Chondrocyte (in vitro differentiated cells): ENCODE measurements at regions not wholly inside any gene's neighbourhood (a gene's known extent, or its start where the extent isn't known, plus 50 kb on each side); places are given as distances from the start of the nearest gene placed in this dataset.
"Not testable (repeated sequence)": the region's sequence is repeated elsewhere in the genome, so short reads cannot be mapped to it uniquely, and the experiment has no call there.

Experiments
- DNase-seq: peaks from one replicate; pipeline ENCODE4 v3.0.0; 2021; ENCODE audit warnings: mixed read lengths, low spot score
- H3K27ac Mint-ChIP-seq: one replicate; pipeline ENCODE4 v1.8.0; 2021; ENCODE audit warnings: mild to moderate bottlenecking, moderate library complexity, mixed read lengths; ENCODE audit not compliant: unreplicated experiment
- H3K27me3 Mint-ChIP-seq: 2 replicates; pipeline ENCODE4 v1.8.0; 2021; ENCODE audit warnings: low read depth, mixed read lengths
- H3K36me3 Mint-ChIP-seq: 2 replicates; pipeline ENCODE4 v1.8.0; 2021; ENCODE audit warnings: low read depth, mixed read lengths
- H3K4me1 Mint-ChIP-seq: 2 replicates; pipeline ENCODE4 v1.8.0; 2021; ENCODE audit warnings: low read depth, mild to moderate bottlenecking, mixed read lengths
- H3K4me3 Mint-ChIP-seq: one replicate; pipeline ENCODE4 v1.8.0; 2021; ENCODE audit warnings: mild to moderate bottlenecking, moderate library complexity, mixed read lengths; ENCODE audit not compliant: unreplicated experiment
- H3K9me3 Mint-ChIP-seq: 2 replicates; pipeline ENCODE4 v1.8.0; 2021; ENCODE audit warnings: low read depth, mixed read lengths
- CTCF ChIP-seq: fragments of 200-600 bp; sonication (generic); IDR thresholded peaks from 2 replicates; pipeline ENCODE4 v1.5.0; 2021; ENCODE audit warnings: antibody characterized with exemption, mild to moderate bottlenecking, moderate library complexity

- Mint-ChIP-seq H3K27me3 (no peaks in the 10 kb centered on the region), H3K4me1 (no peaks in the 10 kb centered on the region), H3K4me3 (no peak overlapping the region), H3K36me3 (peaks cover 2% of the 10 kb centered on the region), H3K27ac (no peak overlapping the region), H3K9me3 (no peaks in the 10 kb centered on the region)
- TF ChIP-seq CTCF: no peak
- no peak for DNase-seq
Observed at GRCh38 chr6:144785056-144785455, 499.9 kb downstream of the UTRN start.

- Mint-ChIP-seq H3K4me1 (peaks cover 3% of the 10 kb centered on the region), H3K9me3 (no peaks in the 10 kb centered on the region), H3K27ac (no peak overlapping the region), H3K4me3 (no peak overlapping the region), H3K27me3 (no peaks in the 10 kb centered on the region), H3K36me3 (peaks cover 5% of the 10 kb centered on the region)
- DNase-seq: no peak
- TF ChIP-seq CTCF: no peak
Observed at GRCh38 chr6:144786825-144787224, 501.7 kb downstream of the UTRN start.

GRCh38 chr6:144793744-144794143 lies 508.6 kb downstream of the UTRN start:
- peaks cover 13% of the 10 kb centered on the region for H3K9me3 Mint-ChIP-seq
- no peaks in the 10 kb centered on the region for H3K27me3 Mint-ChIP-seq
- H3K36me3 Mint-ChIP-seq: peaks cover 28% of the 10 kb centered on the region
- peaks cover 9% of the 10 kb centered on the region for H3K4me1 Mint-ChIP-seq
- no peak overlapping the region for H3K27ac Mint-ChIP-seq
- no peak overlapping the region for H3K4me3 Mint-ChIP-seq
- TF ChIP-seq CTCF: no peak
- no peak for DNase-seq

- peaks cover 13% of the 10 kb centered on the region for H3K9me3 Mint-ChIP-seq
- H3K36me3 Mint-ChIP-seq: peaks cover 31% of the 10 kb centered on the region
- DNase-seq, H3K27me3 Mint-ChIP-seq, H3K4me1 Mint-ChIP-seq, H3K4me3 Mint-ChIP-seq, H3K27ac Mint-ChIP-seq: not testable (repeated sequence)
Observed at GRCh38 chr6:144795022-144795421, 509.9 kb downstream of the UTRN start.

- Mint-ChIP-seq H3K4me3 (no peak overlapping the region), H3K36me3 (peaks cover 28% of the 10 kb centered on the region), H3K27me3 (no peaks in the 10 kb centered on the region), H3K4me1 (peaks cover 9% of the 10 kb centered on the region), H3K27ac (no peak overlapping the region), H3K9me3 (peaks cover 13% of the 10 kb centered on the region)
- TF ChIP-seq CTCF: no peak
- DNase-seq: no peak
Observed at GRCh38 chr6:144796070-144796469, 510.9 kb downstream of the UTRN start.

- peaks cover 6% of the 10 kb centered on the region for H3K4me1 Mint-ChIP-seq
- H3K36me3 Mint-ChIP-seq: peaks cover 28% of the 10 kb centered on the region
- no peak overlapping the region for H3K27ac Mint-ChIP-seq
- H3K9me3 Mint-ChIP-seq: peaks cover 13% of the 10 kb centered on the region
- no peaks in the 10 kb centered on the region for H3K27me3 Mint-ChIP-seq
- DNase-seq: no peak
- H3K4me3 Mint-ChIP-seq: no peak overlapping the region
- TF ChIP-seq CTCF: no peak
Observed at GRCh38 chr6:144797881-144798589, 512.9 kb downstream of the UTRN start.
